Renal pelvis (tissue), 1 donor: ENCODE measurements at regions not wholly inside any gene's neighbourhood (a gene's known extent, or its start where the extent isn't known, plus 50 kb on each side); places are given as distances from the start of the nearest gene placed in this dataset.
"Not testable (repeated sequence)": the region's sequence is repeated elsewhere in the genome, so short reads cannot be mapped to it uniquely, and the experiment has no call there.

Experiments
- DNase-seq: peaks from one replicate; pipeline ENCODE4 v3.0.0-alpha.2; 2013

- DNase-seq: no peak
Measured at GRCh38 chr5:114054594-114054993, 307.3 kb upstream of the KCNN2 start.

- peak; percentile 85 for DNase-seq
Measured at GRCh38 chr5:114055318-114056184, 306.3 kb upstream of the KCNN2 start.

- DNase-seq: no peak
Measured at GRCh38 chr5:114056185-114056538, 305.7 kb upstream of the KCNN2 start.

- no peak for DNase-seq
Measured at GRCh38 chr5:114060866-114061265, 301.0 kb upstream of the KCNN2 start.

GRCh38 chr5:114062932-114063867 is 298.7 kb upstream of the KCNN2 start:
- peak; percentile 20 for DNase-seq

GRCh38 chr5:114065912-114066311 is 296.0 kb upstream of the KCNN2 start:
- DNase-seq: no peak

GRCh38 chr5:114070093-114070722 is 291.7 kb upstream of the KCNN2 start:
- DNase-seq: no peak

GRCh38 chr5:114089259-114089658 is 272.6 kb upstream of the KCNN2 start:
- DNase-seq: no peak

- DNase-seq: no peak
Measured at GRCh38 chr5:114097570-114097969, 264.3 kb upstream of the KCNN2 start.

GRCh38 chr5:114099161-114099560 is 262.7 kb upstream of the KCNN2 start:
- no peak for DNase-seq

GRCh38 chr5:114101153-114101552 is 260.7 kb upstream of the KCNN2 start:
- no peak for DNase-seq

GRCh38 chr5:114113604-114114003 is 248.3 kb upstream of the KCNN2 start:
- no peak for DNase-seq

- no peak for DNase-seq
Measured at GRCh38 chr5:114116981-114117380, 244.9 kb upstream of the KCNN2 start.

- no peak for DNase-seq
Measured at GRCh38 chr5:114118511-114118910, 243.4 kb upstream of the KCNN2 start.

- peak; percentile 0 for DNase-seq
Measured at GRCh38 chr5:114120166-114120565, 241.7 kb upstream of the KCNN2 start.

GRCh38 chr5:114122852-114123251 is 239.0 kb upstream of the KCNN2 start:
- no peak for DNase-seq

GRCh38 chr5:114123654-114124053 is 238.2 kb upstream of the KCNN2 start:
- no peak for DNase-seq

- DNase-seq: no peak
Measured at GRCh38 chr5:114146398-114146797, 215.5 kb upstream of the KCNN2 start.

- DNase-seq: no peak
Measured at GRCh38 chr5:114148253-114148652, 213.6 kb upstream of the KCNN2 start.

GRCh38 chr5:114148728-114149127 is 213.1 kb upstream of the KCNN2 start:
- not testable (repeated sequence) for DNase-seq

GRCh38 chr5:114152656-114153360 is 209.1 kb upstream of the KCNN2 start:
- DNase-seq: no peak

GRCh38 chr5:114153392-114153791 is 208.5 kb upstream of the KCNN2 start:
- DNase-seq: no peak
